K562 (cell line): ENCODE measurements at regions not wholly inside any gene's neighbourhood (a gene's known extent, or its start where the extent isn't known, plus 50 kb on each side); places are given as distances from the start of the nearest gene placed in this dataset.

Source experiments
- ATAC-seq: fragments of 200-7000 bp; cut with Tn5 transposase; 3 replicates; pipeline ENCODE4 v1.9.1; 2020; ENCODE audit warnings: moderate library complexity
- BruUV-seq: library from RNA; stranded (reverse); fragments of 400-500 nt; replicated peaks from 2 replicates; lab custom pipeline; 2021; lab: Mats Ljungman, UMichigan
- CTCF ChIA-PET: fragments of 300-600 bp; formaldehyde crosslinking; extraction: SDS; loops from one replicate; lab custom pipeline; 2021; ENCODE audit warnings: low intra/inter-chr PET ratio; lab: Yijun Ruan, JAX
- POLR2A ChIA-PET: fragments of 300-600, 350-650 bp; sonication (Branson Sonifier 250); formaldehyde crosslinking; extraction: SDS; loops from one replicate; lab custom pipeline; 2021; ENCODE audit warnings: antibody characterized with exemption, inconsistent platforms; lab: Yijun Ruan, JAX
- DNase-seq, 4 experiments: peaks; one replicate each; pipeline versions ENCODE4 v3.0.0 to v3.0.0-alpha.2; 2011 to 2018; ENCODE audit warnings: low spot score in 3 of 4, mixed read lengths in 3 of 4; ENCODE audit errors: extremely low read depth in 1 of 4
- FAIRE-seq: peaks from 2 replicates; lab custom pipeline; 2011; peaks lifted over from hg19 to GRCh38; lab: Jason Lieb, UNC
- H2AFZ ChIP-seq: 2 replicates; pipeline ENCODE4 v1.6.0; 2011; ENCODE audit warnings: low read depth, low read length, control low read depth, inconsistent platforms
- H3K27ac ChIP-seq: fragments of 200-600 bp; 3 replicates; pipeline ENCODE4 v1.8.0; 2011; ENCODE audit warnings: low read depth, mild to moderate bottlenecking, control low read depth, inconsistent platforms, low read length, moderate library complexity, mixed read lengths; ENCODE audit errors: extremely low read depth
- H3K27me3 ChIP-seq, 2 experiments: fragments of 300-600 bp in 1 of 2; 2 replicates in 1 of 2; 3 replicates in 1 of 2; pipeline versions ENCODE4 v1.6.0 to v1.8.0; 2011; ENCODE audit warnings: inconsistent platforms in 2 of 2, low read length in 2 of 2, mild to moderate bottlenecking in 1 of 2, mixed read lengths in 1 of 2, moderate library complexity in 1 of 2; ENCODE audit not compliant: control insufficient read depth in 2 of 2, insufficient read depth in 2 of 2
- H3K36me3 ChIP-seq: fragments of 300-600 bp; 3 replicates; pipeline ENCODE4 v1.8.0; 2011; ENCODE audit warnings: mild to moderate bottlenecking, low read length, inconsistent platforms; ENCODE audit not compliant: control insufficient read depth, insufficient read depth
- H3K4me1 ChIP-seq, 2 experiments: fragments of 200-600 bp in 1 of 2; replicated peaks in 1 of 2; 2 replicates in 1 of 2; 3 replicates in 1 of 2; pipeline versions ENCODE4 v1.5.1 to v1.8.0; 2011; ENCODE audit warnings: inconsistent platforms in 2 of 2, low read length in 2 of 2, mild to moderate bottlenecking in 1 of 2, mixed read lengths in 1 of 2, moderate library complexity in 1 of 2; ENCODE audit not compliant: control insufficient read depth in 2 of 2, insufficient read depth in 2 of 2
- H3K4me2 ChIP-seq: 2 replicates; pipeline ENCODE4 v1.6.1; 2011; ENCODE audit warnings: low read length, control low read depth, inconsistent platforms, mixed read lengths; ENCODE audit not compliant: insufficient read depth
- H3K4me3 ChIP-seq: fragments of 200-600 bp; sonication (generic), shearing (Covaris generic); 2 replicates; pipeline ENCODE4 v1.5.1; 2016; ENCODE audit warnings: control low read depth, inconsistent platforms
- H3K79me2 ChIP-seq: fragments of 200-600 bp; 3 replicates; pipeline ENCODE4 v1.8.0; 2011; ENCODE audit warnings: low read length, inconsistent platforms; ENCODE audit not compliant: control insufficient read depth, insufficient read depth
- H3K9ac ChIP-seq, 2 experiments: 2 replicates each; pipeline versions ENCODE4 v1.6.0 to v1.6.1; 2011; ENCODE audit warnings: low read depth in 2 of 2, low read length in 2 of 2, control low read depth in 1 of 2, inconsistent platforms in 1 of 2, mild to moderate bottlenecking in 1 of 2, mixed read lengths in 1 of 2; ENCODE audit not compliant: insufficient read depth in 1 of 2
- H3K9me1 ChIP-seq: one replicate; pipeline ENCODE4 v1.6.0; 2011; ENCODE audit warnings: inconsistent platforms, mild to moderate bottlenecking, low read length, moderate library complexity; ENCODE audit not compliant: control insufficient read depth, insufficient read depth
- H3K9me3 ChIP-seq: replicated peaks from 2 replicates; pipeline ENCODE4 v1.5.1; 2011; ENCODE audit warnings: low read depth, low read length, inconsistent platforms; ENCODE audit not compliant: control insufficient read depth, insufficient read depth
- H4K20me1 ChIP-seq: replicated peaks from 2 replicates; pipeline ENCODE4 v1.6.1; 2011; ENCODE audit warnings: low read length, inconsistent platforms, mixed read lengths; ENCODE audit not compliant: control insufficient read depth, insufficient read depth
- CBX8 ChIP-seq: fragments of 200-600 bp; sonication (generic); IDR thresholded peaks from 2 replicates; pipeline ENCODE4 v1.6.1; 2012; ENCODE audit warnings: borderline replicate concordance, mixed run types, low read depth, mild to moderate bottlenecking, moderate library complexity, mixed read lengths, low read length, control low read depth, inconsistent platforms; ENCODE audit not compliant: poor library complexity, severe bottlenecking; ENCODE audit errors: extremely low read depth
- ERF ChIP-seq: fragments of 450-650 bp; formaldehyde crosslinking; IDR thresholded peaks from 2 replicates; pipeline ENCODE4 v1.4.0; 2020; ENCODE audit warnings: mild to moderate bottlenecking, mixed read lengths
- ETS2 ChIP-seq: IDR thresholded peaks from 2 replicates; pipeline ENCODE4 v1.6.1; 2016; ENCODE audit warnings: borderline replicate concordance, missing genetic modification characterization, mild to moderate bottlenecking, moderate library complexity, missing compliant biosample characterization; ENCODE audit not compliant: poor library complexity, severe bottlenecking
- RBM17 ChIP-seq: fragments of 200-400 bp; formaldehyde crosslinking; IDR thresholded peaks from 2 replicates; pipeline ENCODE4 v1.6.1; 2017; ENCODE audit warnings: low read depth, mild to moderate bottlenecking, low read length, borderline replicate concordance
- STAG1 ChIP-seq: sonication (generic); formaldehyde crosslinking; IDR thresholded peaks from 2 replicates; pipeline ENCODE4 v1.5.0; 2020; ENCODE audit warnings: missing genetic modification reagents, borderline replicate concordance
- STAT5A ChIP-seq: IDR thresholded peaks from 2 replicates; pipeline ENCODE4 v1.6.1; 2012; ENCODE audit warnings: low read length, inconsistent platforms, borderline replicate concordance
- TGIF2 ChIP-seq: sonication (generic); formaldehyde crosslinking; IDR thresholded peaks from 2 replicates; pipeline ENCODE4 v1.8.1; 2022; ENCODE audit warnings: mild to moderate bottlenecking, missing genetic modification reagents, moderate library complexity
- ZBTB7A ChIP-seq: IDR thresholded peaks from 2 replicates; pipeline ENCODE4 v1.6.1; 2011; ENCODE audit warnings: low read depth, mild to moderate bottlenecking, low read length, moderate library complexity, borderline replicate concordance; ENCODE audit not compliant: control insufficient read depth
- WGBS: fragments of 100-300 bp; shearing (Covaris generic); methylation state at CpG from one replicate; pipeline ENCODE4 v1.1.6; 2016; ENCODE audit warnings: low coverage, mixed read lengths; ENCODE audit not compliant: insufficient coverage; ENCODE audit errors: missing lambda C conversion rate; 5-methylcytosine and 5-hydroxymethylcytosine counted together
- in situ Hi-C: fragments of 300-500 bp; cut with MboI; formaldehyde crosslinking; loops from 4 replicates; pipeline ENCODE4 v1.15.0; 2018; ENCODE audit warnings: inconsistent platforms, mixed read lengths
- intact Hi-C: fragments of 100-400 bp; cut with micrococcal nuclease; formaldehyde crosslinking; loops from 2 replicates; pipeline ENCODE4 v1.14.2; 2022
- TF ChIP-seq, protein P1 (sequence below), 2 experiments: fragments of 450-650 bp in 1 of 2; sonication (generic) in 1 of 2; formaldehyde crosslinking in 1 of 2; IDR thresholded peaks; 2 replicates each; pipeline versions ENCODE4 v1.7.1 to v1.9.0; 2016 to 2022; ENCODE audit warnings: inconsistent platforms in 1 of 2, mild to moderate bottlenecking in 1 of 2, missing genetic modification reagents in 1 of 2
- TF ChIP-seq, protein P2 (sequence below): fragments of 250-450 bp; sonication (Bioruptor Pico); IDR thresholded peaks from 2 replicates; pipeline ENCODE4 v1.8.0; 2022; ENCODE audit warnings: moderate library complexity, mild to moderate bottlenecking, inconsistent platforms
- TF ChIP-seq, protein P3 (sequence below): IDR thresholded peaks from 2 replicates; pipeline ENCODE4 v1.6.1; 2011; ENCODE audit not compliant: insufficient read length; ENCODE audit errors: extremely low read depth

DNA sequence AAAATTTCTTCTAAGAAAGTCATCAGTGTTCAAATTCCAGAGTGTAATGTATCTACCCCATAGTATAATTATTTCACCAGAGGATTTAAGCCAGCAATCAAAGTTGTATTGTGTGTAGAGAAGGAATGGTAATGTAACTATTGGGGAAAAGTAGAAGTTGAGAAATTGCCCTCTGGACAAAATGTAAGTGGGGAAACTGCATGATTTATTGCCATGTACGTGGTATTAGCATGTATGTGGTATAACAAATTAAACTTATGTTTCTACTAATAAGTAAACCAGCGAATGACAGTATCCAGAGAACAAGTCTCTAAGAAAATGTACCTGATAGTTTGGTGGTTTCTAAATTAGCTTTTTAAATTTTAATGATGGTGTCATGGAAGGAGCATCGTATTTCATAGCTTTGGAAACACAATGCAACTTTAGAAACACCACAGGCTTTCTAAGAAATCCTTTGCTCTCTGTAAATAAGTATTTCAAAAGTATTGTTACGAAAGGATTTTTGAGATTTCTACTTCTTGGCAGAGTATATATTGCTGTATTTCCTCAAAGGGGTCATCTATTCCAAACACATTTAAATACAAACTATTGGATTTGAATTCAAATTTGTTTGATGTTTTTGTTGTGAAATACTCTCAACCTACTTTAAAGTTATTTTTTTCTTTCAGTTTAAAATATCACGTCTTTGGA lies 1018.9 kb upstream of the ZEB2 start:
- Histone ChIP-seq H4K20me1 (no peaks in the 10 kb centered on the region), H3K4me3 (no peak overlapping the region), H2AFZ (no peak overlapping the region), H3K9me1 (no peaks in the 10 kb centered on the region), H3K27me3 (no peaks in the 10 kb centered on the region), H3K9ac (no peak overlapping the region), H3K4me2 (no peak overlapping the region), H3K9me3 (no peaks in the 10 kb centered on the region), H3K27ac (no peak overlapping the region), H3K79me2 (no peaks in the 10 kb centered on the region), H3K4me1 (no peaks in the 10 kb centered on the region), H3K36me3 (no peaks in the 10 kb centered on the region)
- in situ Hi-C loops (no loop called here), intact Hi-C loops (no loop called here)
- no peak for DNase-seq
- BruUV-seq, result no TSS peak
- 69% methylated on average over 5 of the region's 5 CpGs for WGBS
- ChIA-PET CTCF (no interaction called here), POLR2A (no interaction called here)
- ATAC-seq, result no peak
- FAIRE-seq, result no peak
- TF ChIP-seq ERF (CRISPR knock-in tag) (no peak), ZBTB7A (no peak), RBM17 (no peak), STAG1 (CRISPR knock-in tag) (no peak), TGIF2 (CRISPR knock-in tag) (no peak), ETS2 (no peak), CBX8 (no peak), STAT5A (no peak)
- TF ChIP-seq, protein P1, sequence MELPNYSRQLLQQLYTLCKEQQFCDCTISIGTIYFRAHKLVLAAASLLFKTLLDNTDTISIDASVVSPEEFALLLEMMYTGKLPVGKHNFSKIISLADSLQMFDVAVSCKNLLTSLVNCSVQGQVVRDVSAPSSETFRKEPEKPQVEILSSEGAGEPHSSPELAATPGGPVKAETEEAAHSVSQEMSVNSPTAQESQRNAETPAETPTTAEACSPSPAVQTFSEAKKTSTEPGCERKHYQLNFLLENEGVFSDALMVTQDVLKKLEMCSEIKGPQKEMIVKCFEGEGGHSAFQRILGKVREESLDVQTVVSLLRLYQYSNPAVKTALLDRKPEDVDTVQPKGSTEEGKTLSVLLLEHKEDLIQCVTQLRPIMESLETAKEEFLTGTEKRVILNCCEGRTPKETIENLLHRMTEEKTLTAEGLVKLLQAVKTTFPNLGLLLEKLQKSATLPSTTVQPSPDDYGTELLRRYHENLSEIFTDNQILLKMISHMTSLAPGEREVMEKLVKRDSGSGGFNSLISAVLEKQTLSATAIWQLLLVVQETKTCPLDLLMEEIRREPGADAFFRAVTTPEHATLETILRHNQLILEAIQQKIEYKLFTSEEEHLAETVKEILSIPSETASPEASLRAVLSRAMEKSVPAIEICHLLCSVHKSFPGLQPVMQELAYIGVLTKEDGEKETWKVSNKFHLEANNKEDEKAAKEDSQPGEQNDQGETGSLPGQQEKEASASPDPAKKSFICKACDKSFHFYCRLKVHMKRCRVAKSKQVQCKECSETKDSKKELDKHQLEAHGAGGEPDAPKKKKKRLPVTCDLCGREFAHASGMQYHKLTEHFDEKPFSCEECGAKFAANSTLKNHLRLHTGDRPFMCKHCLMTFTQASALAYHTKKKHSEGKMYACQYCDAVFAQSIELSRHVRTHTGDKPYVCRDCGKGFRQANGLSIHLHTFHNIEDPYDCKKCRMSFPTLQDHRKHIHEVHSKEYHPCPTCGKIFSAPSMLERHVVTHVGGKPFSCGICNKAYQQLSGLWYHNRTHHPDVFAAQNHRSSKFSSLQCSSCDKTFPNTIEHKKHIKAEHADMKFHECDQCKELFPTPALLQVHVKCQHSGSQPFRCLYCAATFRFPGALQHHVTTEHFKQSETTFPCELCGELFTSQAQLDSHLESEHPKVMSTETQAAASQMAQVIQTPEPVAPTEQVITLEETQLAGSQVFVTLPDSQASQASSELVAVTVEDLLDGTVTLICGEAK (IDR thresholded peaks at IDR 0.05), result no peak
- TF ChIP-seq, protein P1 (CRISPR knock-in tag; IDR thresholded peaks at IDR 0.05), result no peak
- TF ChIP-seq, protein P2, sequence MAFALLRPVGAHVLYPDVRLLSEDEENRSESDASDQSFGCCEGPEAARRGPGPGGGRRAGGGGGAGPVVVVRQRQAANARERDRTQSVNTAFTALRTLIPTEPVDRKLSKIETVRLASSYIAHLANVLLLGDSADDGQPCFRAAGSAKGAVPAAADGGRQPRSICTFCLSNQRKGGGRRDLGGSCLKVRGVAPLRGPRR (CRISPR knock-in tag), result no peak
- TF ChIP-seq, protein P3, sequence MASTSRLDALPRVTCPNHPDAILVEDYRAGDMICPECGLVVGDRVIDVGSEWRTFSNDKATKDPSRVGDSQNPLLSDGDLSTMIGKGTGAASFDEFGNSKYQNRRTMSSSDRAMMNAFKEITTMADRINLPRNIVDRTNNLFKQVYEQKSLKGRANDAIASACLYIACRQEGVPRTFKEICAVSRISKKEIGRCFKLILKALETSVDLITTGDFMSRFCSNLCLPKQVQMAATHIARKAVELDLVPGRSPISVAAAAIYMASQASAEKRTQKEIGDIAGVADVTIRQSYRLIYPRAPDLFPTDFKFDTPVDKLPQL, result no peak
